ENCODE measurements at regions not wholly inside any gene's neighbourhood (a gene's known extent, or its start where the extent isn't known, plus 50 kb on each side); places are given as distances from the start of the nearest gene placed in this dataset.

DNA sequence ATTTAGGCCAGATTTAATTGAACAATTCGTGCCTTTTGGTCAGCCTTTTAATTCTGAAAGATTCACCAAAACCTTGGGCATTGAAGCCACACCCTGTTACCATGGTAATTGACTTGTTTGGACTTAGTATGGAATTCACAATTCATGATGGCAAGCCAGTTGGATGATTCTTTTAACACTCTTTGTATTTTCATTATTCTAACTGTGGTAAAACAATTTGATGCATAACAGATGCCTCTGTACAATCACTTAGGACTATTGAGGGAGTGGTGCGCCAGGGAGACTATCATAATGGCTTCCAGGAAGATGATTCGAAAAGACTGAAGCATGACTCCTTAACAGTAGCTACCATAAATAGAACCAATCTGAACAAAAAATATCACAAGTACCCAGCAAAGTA is 381.1 kb upstream of the ADAMTS16 start:
- H2AFZ ChIP-seq (ENCODE audit: low read length, unreplicated experiment): no peak overlapping the region
- H3K27ac ChIP-seq (ENCODE audit: low read depth, low read length): no peak overlapping the region
- no peaks in the 10 kb centered on the region for H3K27me3 ChIP-seq (ENCODE audit: insufficient read depth, low read length)
- no peaks in the 10 kb centered on the region for H3K4me1 ChIP-seq (ENCODE audit: control insufficient read depth, insufficient read depth, low read length, unreplicated experiment)
- no peaks in the 10 kb centered on the region for H3K79me2 ChIP-seq (ENCODE audit: control insufficient read depth, insufficient read depth, low read length, unreplicated experiment)
- H3K36me3 ChIP-seq (ENCODE audit: insufficient read depth, low read length): no peaks in the 10 kb centered on the region
- H3K4me3 ChIP-seq (ENCODE audit: low read depth, low read length): no peak overlapping the region

DNA sequence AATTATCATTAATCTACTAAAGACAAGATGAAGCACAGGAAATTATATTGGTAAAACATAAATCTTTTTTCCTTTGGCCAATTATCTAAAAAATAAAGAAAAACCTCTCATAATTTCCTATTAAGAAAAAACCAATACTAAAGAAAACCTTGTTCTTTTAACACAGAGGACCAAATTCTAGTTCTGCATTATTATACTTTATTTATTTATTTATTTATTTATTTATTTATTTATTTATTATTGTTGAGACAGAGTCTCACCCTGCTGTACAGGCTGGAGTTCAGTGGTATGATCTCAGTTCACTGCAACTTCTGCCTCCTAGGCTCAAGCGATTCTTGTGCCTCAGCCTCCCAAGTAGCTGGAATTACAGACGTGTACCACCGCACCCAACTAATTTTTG is 377.8 kb upstream of the ADAMTS16 start:
- Histone ChIP-seq H3K4me3 (ENCODE audit: low read depth, low read length) (no peak overlapping the region), H3K36me3 (ENCODE audit: insufficient read depth, low read length) (no peaks in the 10 kb centered on the region), H3K27ac (ENCODE audit: low read depth, low read length) (no peak overlapping the region), H3K4me1 (ENCODE audit: control insufficient read depth, insufficient read depth, low read length, unreplicated experiment) (no peaks in the 10 kb centered on the region), H2AFZ (ENCODE audit: low read length, unreplicated experiment) (no peak overlapping the region), H3K79me2 (ENCODE audit: control insufficient read depth, insufficient read depth, low read length, unreplicated experiment) (no peaks in the 10 kb centered on the region), H3K27me3 (ENCODE audit: insufficient read depth, low read length) (no peaks in the 10 kb centered on the region)

DNA sequence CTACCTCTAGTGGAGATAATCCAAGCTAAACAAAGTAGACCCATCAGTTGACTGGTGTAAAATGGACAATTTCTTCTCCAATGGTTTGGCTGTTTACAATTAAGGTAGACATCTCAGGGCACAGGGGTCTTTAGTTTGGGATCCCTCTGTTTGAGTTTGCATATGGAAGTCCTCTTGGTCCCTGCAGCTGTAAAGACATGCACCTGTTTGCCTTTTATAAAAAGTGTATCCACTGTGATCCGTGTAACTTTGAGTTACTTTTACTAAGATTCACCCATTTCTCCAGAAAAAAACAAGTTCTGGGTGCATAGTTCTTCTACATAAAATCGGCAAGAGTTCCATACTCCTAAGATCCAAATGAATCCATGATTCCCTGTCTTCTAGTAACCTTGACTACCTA is 374.7 kb upstream of the ADAMTS16 start:
- Histone ChIP-seq H2AFZ (ENCODE audit: low read length, unreplicated experiment) (no peak overlapping the region), H3K36me3 (ENCODE audit: insufficient read depth, low read length) (no peaks in the 10 kb centered on the region), H3K27ac (ENCODE audit: low read depth, low read length) (no peak overlapping the region), H3K4me1 (ENCODE audit: control insufficient read depth, insufficient read depth, low read length, unreplicated experiment) (no peaks in the 10 kb centered on the region), H3K79me2 (ENCODE audit: control insufficient read depth, insufficient read depth, low read length, unreplicated experiment) (no peaks in the 10 kb centered on the region), H3K4me3 (ENCODE audit: low read depth, low read length) (no peak overlapping the region), H3K27me3 (ENCODE audit: insufficient read depth, low read length) (no peaks in the 10 kb centered on the region)

DNA sequence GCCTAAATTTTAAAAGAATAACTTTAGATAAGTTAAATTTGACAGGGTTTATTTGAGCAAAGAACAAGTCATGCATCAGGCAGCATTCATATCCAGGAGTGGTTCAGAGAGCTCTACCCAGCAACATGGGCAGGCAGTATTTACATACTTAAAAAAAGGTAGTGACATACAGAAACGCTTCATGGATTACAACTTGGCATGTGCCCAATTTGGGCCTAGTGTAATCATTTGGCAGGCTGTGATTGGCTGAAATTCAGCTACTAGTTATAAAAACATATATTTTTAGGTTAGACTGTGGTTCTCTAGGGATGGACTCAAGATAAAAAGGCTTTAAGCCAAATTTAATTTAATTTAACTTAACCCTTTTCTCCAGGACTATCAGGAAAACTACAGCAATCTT is 374.0 kb upstream of the ADAMTS16 start:
- Histone ChIP-seq H3K27ac (ENCODE audit: low read depth, low read length) (no peak overlapping the region), H3K36me3 (ENCODE audit: insufficient read depth, low read length) (no peaks in the 10 kb centered on the region), H3K27me3 (ENCODE audit: insufficient read depth, low read length) (no peaks in the 10 kb centered on the region), H2AFZ (ENCODE audit: low read length, unreplicated experiment) (no peak overlapping the region), H3K79me2 (ENCODE audit: control insufficient read depth, insufficient read depth, low read length, unreplicated experiment) (no peaks in the 10 kb centered on the region), H3K4me3 (ENCODE audit: low read depth, low read length) (no peak overlapping the region), H3K4me1 (ENCODE audit: control insufficient read depth, insufficient read depth, low read length, unreplicated experiment) (no peaks in the 10 kb centered on the region)

DNA sequence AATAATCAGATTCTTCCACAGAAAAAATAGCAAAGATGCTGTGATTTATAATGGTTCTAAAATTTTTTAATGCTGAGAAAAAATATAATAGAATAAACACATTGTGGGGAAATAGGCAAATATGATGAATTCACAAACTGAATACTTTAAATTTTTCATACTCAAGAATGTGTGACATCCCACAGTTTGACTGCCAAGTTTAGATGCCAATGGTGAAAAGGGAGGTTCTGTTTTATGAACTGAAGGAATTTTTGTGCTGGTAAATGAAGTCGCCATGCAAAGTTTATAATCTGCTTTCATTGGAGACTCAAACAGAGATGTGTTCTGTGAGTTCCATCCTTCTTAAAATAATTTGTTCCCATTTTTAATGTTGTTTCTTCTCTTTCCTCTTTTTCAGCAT is 367.5 kb upstream of the ADAMTS16 start:
- Histone ChIP-seq H3K27me3 (ENCODE audit: insufficient read depth, low read length) (no peaks in the 10 kb centered on the region), H3K79me2 (ENCODE audit: control insufficient read depth, insufficient read depth, low read length, unreplicated experiment) (no peaks in the 10 kb centered on the region), H2AFZ (ENCODE audit: low read length, unreplicated experiment) (no peak overlapping the region), H3K27ac (ENCODE audit: low read depth, low read length) (no peak overlapping the region), H3K4me3 (ENCODE audit: low read depth, low read length) (no peak overlapping the region), H3K36me3 (ENCODE audit: insufficient read depth, low read length) (no peaks in the 10 kb centered on the region), H3K4me1 (ENCODE audit: control insufficient read depth, insufficient read depth, low read length, unreplicated experiment) (no peaks in the 10 kb centered on the region)

DNA sequence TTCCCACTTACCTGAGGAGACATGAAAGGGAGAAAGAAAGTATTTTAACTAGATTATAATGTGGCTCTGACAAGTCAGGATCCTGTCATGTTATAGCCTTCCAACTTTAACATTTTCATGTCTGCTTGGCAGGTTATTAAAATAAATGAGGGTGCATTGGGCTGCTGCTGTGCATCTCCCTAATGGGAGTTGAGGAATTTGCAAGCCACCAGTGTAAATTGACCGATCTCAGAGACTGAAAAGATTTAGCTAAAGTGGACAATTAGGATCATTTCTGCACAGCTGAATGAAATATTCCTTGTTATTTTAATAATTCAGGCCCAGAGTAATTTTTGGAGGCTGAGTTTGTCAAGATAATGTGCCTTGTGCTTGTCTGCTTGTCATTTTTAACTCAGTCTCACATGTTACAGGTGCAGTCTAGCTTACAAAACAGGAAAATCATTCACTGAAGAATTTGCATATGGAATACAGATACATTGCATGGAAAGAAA is 366.3 kb upstream of the ADAMTS16 start:
- Histone ChIP-seq H3K4me1 (ENCODE audit: control insufficient read depth, insufficient read depth, low read length, unreplicated experiment) (no peaks in the 10 kb centered on the region), H3K27me3 (ENCODE audit: insufficient read depth, low read length) (no peaks in the 10 kb centered on the region), H3K79me2 (ENCODE audit: control insufficient read depth, insufficient read depth, low read length, unreplicated experiment) (no peaks in the 10 kb centered on the region), H3K27ac (ENCODE audit: low read depth, low read length) (no peak overlapping the region), H2AFZ (ENCODE audit: low read length, unreplicated experiment) (no peak overlapping the region), H3K4me3 (ENCODE audit: low read depth, low read length) (no peak overlapping the region), H3K36me3 (ENCODE audit: insufficient read depth, low read length) (no peaks in the 10 kb centered on the region)

DNA sequence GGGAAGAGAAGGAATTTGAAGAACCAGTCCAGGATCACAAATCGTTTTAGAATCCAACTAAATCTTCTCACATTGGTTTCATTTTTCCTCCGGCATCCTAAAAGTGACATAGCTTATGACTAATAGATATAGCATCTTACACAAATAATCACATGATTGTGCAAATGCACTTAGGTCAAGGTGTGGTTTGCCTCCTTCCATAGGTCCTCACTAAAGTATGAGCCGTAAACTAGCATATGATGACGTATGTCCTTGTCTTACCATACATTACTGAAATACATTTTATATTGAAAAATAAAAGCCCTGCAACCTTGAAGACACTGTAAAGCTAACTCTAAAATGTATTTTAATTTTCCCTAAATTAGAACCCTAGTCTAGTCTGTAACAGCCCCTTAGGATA is 362.7 kb upstream of the ADAMTS16 start:
- Histone ChIP-seq H3K4me3 (ENCODE audit: low read depth, low read length) (no peak overlapping the region), H3K27ac (ENCODE audit: low read depth, low read length) (no peak overlapping the region), H3K4me1 (ENCODE audit: control insufficient read depth, insufficient read depth, low read length, unreplicated experiment) (no peaks in the 10 kb centered on the region), H3K79me2 (ENCODE audit: control insufficient read depth, insufficient read depth, low read length, unreplicated experiment) (no peaks in the 10 kb centered on the region), H2AFZ (ENCODE audit: low read length, unreplicated experiment) (no peak overlapping the region), H3K27me3 (ENCODE audit: insufficient read depth, low read length) (no peaks in the 10 kb centered on the region), H3K36me3 (ENCODE audit: insufficient read depth, low read length) (no peaks in the 10 kb centered on the region)

DNA sequence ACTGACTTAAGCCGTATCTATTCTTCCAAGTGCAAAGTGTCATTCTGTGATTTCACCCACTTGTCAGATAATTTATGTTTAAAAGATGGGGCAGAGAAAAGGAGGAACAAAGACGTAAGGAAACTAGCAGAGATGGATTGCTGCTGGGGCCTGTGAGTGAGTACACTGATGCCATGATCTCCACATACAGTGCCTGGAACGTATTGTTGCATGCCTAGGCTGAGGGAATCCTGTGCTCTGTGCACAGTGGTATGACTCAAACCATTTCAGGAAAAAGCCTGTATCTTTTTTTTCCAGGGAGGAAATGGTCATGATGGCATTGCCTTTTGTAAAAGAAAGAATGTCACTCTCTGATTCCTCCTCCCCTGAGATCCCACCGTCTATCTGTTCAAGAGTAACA is 359.5 kb upstream of the ADAMTS16 start:
- H3K4me3 ChIP-seq (ENCODE audit: low read depth, low read length): no peak overlapping the region
- H3K79me2 ChIP-seq (ENCODE audit: control insufficient read depth, insufficient read depth, low read length, unreplicated experiment): no peaks in the 10 kb centered on the region
- H3K36me3 ChIP-seq (ENCODE audit: insufficient read depth, low read length): no peaks in the 10 kb centered on the region
- H2AFZ ChIP-seq (ENCODE audit: low read length, unreplicated experiment): no peak overlapping the region
- H3K27ac ChIP-seq (ENCODE audit: low read depth, low read length): no peak overlapping the region
- no peaks in the 10 kb centered on the region for H3K4me1 ChIP-seq (ENCODE audit: control insufficient read depth, insufficient read depth, low read length, unreplicated experiment)
- no peaks in the 10 kb centered on the region for H3K27me3 ChIP-seq (ENCODE audit: insufficient read depth, low read length)

DNA sequence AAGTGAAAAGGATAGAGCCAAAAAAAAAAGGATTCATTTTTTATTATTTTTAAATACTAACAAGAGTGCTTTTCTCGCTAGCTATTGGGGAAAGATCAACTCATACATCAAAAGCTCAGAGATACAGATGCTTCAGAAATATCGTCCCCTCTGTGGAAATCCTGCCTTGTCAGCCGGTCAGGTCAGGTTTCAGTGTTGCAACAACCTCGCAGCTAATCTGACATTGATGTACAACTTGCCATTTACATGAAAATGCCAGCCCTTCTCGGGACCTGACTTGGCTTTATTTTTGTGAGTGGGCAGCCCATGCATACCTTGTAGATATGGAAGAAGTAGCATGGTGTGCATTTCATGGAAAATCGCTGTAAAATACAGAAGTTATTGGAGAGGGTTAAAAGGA is 358.8 kb upstream of the ADAMTS16 start:
- Histone ChIP-seq H3K27ac (ENCODE audit: low read depth, low read length) (no peak overlapping the region), H3K79me2 (ENCODE audit: control insufficient read depth, insufficient read depth, low read length, unreplicated experiment) (no peaks in the 10 kb centered on the region), H2AFZ (ENCODE audit: low read length, unreplicated experiment) (no peak overlapping the region), H3K27me3 (ENCODE audit: insufficient read depth, low read length) (no peaks in the 10 kb centered on the region), H3K36me3 (ENCODE audit: insufficient read depth, low read length) (no peaks in the 10 kb centered on the region), H3K4me1 (ENCODE audit: control insufficient read depth, insufficient read depth, low read length, unreplicated experiment) (no peaks in the 10 kb centered on the region), H3K4me3 (ENCODE audit: low read depth, low read length) (no peak overlapping the region)

DNA sequence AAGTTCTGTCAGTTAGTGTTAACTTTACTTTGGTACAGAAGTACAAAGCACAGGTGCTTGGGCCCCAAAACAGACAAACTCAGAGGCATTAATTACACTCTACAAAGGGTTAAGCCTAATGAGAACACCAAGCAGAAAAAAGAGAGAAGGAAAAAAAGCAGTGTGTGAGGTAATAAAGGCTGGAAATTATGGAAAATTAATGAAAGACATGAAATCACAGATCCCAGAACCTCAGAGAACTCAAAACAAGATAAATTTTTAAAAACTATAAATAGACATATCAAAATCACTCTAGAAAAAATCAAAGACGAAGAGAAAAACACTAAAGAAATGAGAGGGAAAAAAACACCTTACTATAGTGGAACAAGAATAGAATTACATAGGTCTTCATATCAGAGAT is 354.2 kb upstream of the ADAMTS16 start:
- Histone ChIP-seq H3K27me3 (ENCODE audit: insufficient read depth, low read length) (no peaks in the 10 kb centered on the region), H3K79me2 (ENCODE audit: control insufficient read depth, insufficient read depth, low read length, unreplicated experiment) (no peaks in the 10 kb centered on the region), H3K36me3 (ENCODE audit: insufficient read depth, low read length) (no peaks in the 10 kb centered on the region), H3K27ac (ENCODE audit: low read depth, low read length) (no peak overlapping the region), H3K4me3 (ENCODE audit: low read depth, low read length) (no peak overlapping the region), H3K4me1 (ENCODE audit: control insufficient read depth, insufficient read depth, low read length, unreplicated experiment) (no peaks in the 10 kb centered on the region), H2AFZ (ENCODE audit: low read length, unreplicated experiment) (no peak overlapping the region)

DNA sequence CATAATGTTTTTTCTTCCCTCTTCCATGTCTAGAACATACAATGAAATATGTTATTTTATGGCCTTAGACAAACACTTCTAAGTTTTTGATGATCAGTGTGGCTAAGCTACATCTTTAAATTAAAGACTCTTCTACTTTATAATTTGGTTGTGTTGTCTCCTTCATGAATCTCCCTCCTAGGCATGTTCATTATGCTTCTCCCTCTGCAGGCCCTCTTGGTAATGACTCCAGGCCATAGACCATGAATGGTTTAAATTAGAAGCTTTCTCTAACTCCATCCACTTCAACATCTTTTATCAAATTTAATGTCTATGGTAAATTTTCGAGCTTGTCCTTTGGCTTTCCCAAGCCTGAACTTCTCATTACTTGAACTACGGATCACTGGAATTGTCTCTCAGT is 342.7 kb upstream of the ADAMTS16 start:
- H3K4me3 ChIP-seq (ENCODE audit: low read depth, low read length): no peak overlapping the region
- H3K27me3 ChIP-seq (ENCODE audit: insufficient read depth, low read length): no peaks in the 10 kb centered on the region
- no peaks in the 10 kb centered on the region for H3K79me2 ChIP-seq (ENCODE audit: control insufficient read depth, insufficient read depth, low read length, unreplicated experiment)
- H2AFZ ChIP-seq (ENCODE audit: low read length, unreplicated experiment): no peak overlapping the region
- no peaks in the 10 kb centered on the region for H3K4me1 ChIP-seq (ENCODE audit: control insufficient read depth, insufficient read depth, low read length, unreplicated experiment)
- H3K36me3 ChIP-seq (ENCODE audit: insufficient read depth, low read length): no peaks in the 10 kb centered on the region
- no peak overlapping the region for H3K27ac ChIP-seq (ENCODE audit: low read depth, low read length)

DNA sequence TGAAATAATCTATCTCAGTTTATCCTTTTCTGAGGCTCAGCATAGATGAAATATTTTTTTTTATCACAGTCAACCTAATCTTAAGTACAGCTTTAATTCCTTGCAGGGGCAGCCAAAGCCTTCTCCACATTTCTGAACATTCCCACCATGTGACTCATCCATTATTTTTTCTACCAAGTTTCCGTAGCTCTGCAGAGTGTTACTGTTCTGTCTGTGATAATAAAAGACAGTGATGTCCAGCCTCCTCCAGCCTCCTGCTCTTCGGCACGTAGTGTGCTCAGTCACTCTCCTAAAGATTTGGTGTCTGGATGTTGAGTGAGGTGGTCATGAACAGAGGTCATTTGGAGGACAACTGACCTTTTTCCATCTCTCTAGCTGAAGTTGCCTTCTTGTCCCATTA is 338.1 kb upstream of the ADAMTS16 start:
- no peaks in the 10 kb centered on the region for H3K27me3 ChIP-seq (ENCODE audit: insufficient read depth, low read length)
- H2AFZ ChIP-seq (ENCODE audit: low read length, unreplicated experiment): no peak overlapping the region
- no peaks in the 10 kb centered on the region for H3K4me1 ChIP-seq (ENCODE audit: control insufficient read depth, insufficient read depth, low read length, unreplicated experiment)
- H3K36me3 ChIP-seq (ENCODE audit: insufficient read depth, low read length): no peaks in the 10 kb centered on the region
- H3K27ac ChIP-seq (ENCODE audit: low read depth, low read length): no peak overlapping the region
- H3K79me2 ChIP-seq (ENCODE audit: control insufficient read depth, insufficient read depth, low read length, unreplicated experiment): no peaks in the 10 kb centered on the region
- H3K4me3 ChIP-seq (ENCODE audit: low read depth, low read length): no peak overlapping the region

All from ACC112 (cell line).